ENCODE measurements at regions not wholly inside any gene's neighbourhood (a gene's known extent, or its start where the extent isn't known, plus 50 kb on each side); places are given as distances from the start of the nearest gene placed in this dataset.

DNA sequence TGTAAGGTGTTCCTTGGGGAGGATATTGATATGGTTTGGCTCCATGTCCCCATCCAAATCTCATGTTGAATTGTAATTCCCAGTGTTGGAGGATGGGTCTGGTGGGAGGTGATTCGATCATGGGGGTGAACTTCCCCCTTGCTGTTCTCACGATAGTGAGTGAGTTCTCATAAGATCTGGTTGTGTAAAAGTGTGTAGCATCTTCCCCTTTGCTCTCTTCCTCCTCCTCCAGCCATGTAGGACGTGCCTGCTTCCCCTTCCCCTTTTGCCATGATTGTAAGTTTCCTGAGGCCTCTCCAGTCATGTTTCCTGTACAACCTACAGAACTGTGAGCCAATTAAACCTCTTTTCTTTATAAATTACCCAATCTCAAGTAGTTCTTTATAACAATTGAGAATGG lies 458.7 kb downstream of the LPIN1 start:
- no peaks in the 10 kb centered on the region for H3K4me1 ChIP-seq (ENCODE audit: low read depth)
- no peaks in the 10 kb centered on the region for H3K9me3 ChIP-seq (ENCODE audit: low read depth)
- no peaks in the 10 kb centered on the region for H3K36me3 ChIP-seq
- H3K27me3 ChIP-seq, result no peaks in the 10 kb centered on the region
- H3K4me3 ChIP-seq, result no peak overlapping the region
- TF ChIP-seq, protein P1, sequence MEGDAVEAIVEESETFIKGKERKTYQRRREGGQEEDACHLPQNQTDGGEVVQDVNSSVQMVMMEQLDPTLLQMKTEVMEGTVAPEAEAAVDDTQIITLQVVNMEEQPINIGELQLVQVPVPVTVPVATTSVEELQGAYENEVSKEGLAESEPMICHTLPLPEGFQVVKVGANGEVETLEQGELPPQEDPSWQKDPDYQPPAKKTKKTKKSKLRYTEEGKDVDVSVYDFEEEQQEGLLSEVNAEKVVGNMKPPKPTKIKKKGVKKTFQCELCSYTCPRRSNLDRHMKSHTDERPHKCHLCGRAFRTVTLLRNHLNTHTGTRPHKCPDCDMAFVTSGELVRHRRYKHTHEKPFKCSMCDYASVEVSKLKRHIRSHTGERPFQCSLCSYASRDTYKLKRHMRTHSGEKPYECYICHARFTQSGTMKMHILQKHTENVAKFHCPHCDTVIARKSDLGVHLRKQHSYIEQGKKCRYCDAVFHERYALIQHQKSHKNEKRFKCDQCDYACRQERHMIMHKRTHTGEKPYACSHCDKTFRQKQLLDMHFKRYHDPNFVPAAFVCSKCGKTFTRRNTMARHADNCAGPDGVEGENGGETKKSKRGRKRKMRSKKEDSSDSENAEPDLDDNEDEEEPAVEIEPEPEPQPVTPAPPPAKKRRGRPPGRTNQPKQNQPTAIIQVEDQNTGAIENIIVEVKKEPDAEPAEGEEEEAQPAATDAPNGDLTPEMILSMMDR (IDR thresholded peaks at IDR 0.05; ENCODE audit: low read depth, low read length), result no peak
- H3K27ac ChIP-seq, result no peak overlapping the region
- no peak for DNase-seq (ENCODE audit: low read depth in 1 of 2, low spot score in 1 of 2)

- Histone ChIP-seq H3K27ac (no peak overlapping the region), H3K36me3 (no peaks in the 10 kb centered on the region), H3K4me3 (no peak overlapping the region), H3K27me3 (no peaks in the 10 kb centered on the region), H3K9me3 (ENCODE audit: low read depth) (no peaks in the 10 kb centered on the region), H3K4me1 (ENCODE audit: low read depth) (peaks cover 3% of the 10 kb centered on the region)
- DNase-seq (ENCODE audit: low read depth in 1 of 2, low spot score in 1 of 2), result no peak
- TF ChIP-seq, protein P1 (IDR thresholded peaks at IDR 0.05; ENCODE audit: low read depth, low read length), result no peak
Measured at GRCh38 chr2:12207491-12207890, 461.1 kb downstream of the LPIN1 start.

DNA sequence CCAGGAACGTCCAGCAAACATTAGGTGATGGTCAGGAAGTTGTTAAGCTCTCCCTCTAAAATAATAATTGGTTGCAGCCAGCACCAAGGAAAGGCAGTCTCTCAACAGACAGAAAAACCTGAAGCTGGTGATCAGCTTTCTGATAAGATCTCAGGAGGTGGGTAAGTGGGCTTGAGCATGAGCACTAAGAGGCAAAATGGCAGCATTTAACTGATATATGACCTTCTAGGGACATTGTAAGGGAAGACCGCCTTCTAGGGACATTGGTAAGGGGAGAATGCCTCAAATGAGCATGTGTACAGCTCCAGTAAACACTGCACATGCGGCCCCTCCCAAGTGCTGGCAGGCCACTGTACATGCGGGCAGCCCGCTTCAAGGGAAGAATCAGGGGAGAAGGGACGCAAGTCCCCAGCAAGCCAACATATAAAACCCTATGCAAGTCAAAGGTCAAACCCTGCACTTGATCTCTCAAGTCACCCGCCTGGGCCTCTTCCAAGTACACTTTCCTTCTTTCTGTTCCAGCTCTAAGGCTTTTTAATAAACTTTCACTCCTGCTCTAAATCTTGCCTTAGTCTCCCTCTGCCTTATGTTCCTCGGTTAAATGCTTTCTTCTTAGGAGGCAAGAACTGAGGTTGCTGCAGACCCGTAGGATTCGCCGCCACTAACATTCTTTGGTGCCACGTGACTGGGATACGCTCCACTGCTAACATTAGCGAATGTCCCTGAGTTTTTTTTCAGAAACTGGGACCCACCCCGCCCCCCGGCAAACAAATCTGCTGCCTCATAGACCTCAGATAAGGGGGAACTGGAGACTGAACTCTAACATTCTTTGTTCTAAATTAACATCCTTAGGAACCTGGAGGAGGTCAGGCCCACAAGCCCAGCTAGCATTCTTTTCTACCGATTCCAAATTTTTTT lies 463.8 kb downstream of the LPIN1 start:
- DNase-seq (ENCODE audit: low read depth in 1 of 2, low spot score in 1 of 2), result peak in 1 of 2 donors; percentile 14
- Histone ChIP-seq H3K36me3 (no peaks in the 10 kb centered on the region), H3K4me1 (ENCODE audit: low read depth) (peaks cover 3% of the 10 kb centered on the region), H3K27me3 (no peaks in the 10 kb centered on the region), H3K4me3 (no peak overlapping the region), H3K9me3 (ENCODE audit: low read depth) (no peaks in the 10 kb centered on the region), H3K27ac (no peak overlapping the region)
- TF ChIP-seq, protein P1 (IDR thresholded peaks at IDR 0.05; ENCODE audit: low read depth, low read length), result no peak

- no peaks in the 10 kb centered on the region for H3K9me3 ChIP-seq (ENCODE audit: low read depth)
- H3K4me3 ChIP-seq, result no peak overlapping the region
- TF ChIP-seq, protein P1 (IDR thresholded peaks at IDR 0.05; ENCODE audit: low read depth, low read length), result no peak
- no peaks in the 10 kb centered on the region for H3K27me3 ChIP-seq
- DNase-seq (ENCODE audit: low read depth in 1 of 2, low spot score in 1 of 2), result no peak
- no peak overlapping the region for H3K27ac ChIP-seq
- H3K36me3 ChIP-seq, result no peaks in the 10 kb centered on the region
- H3K4me1 ChIP-seq (ENCODE audit: low read depth), result peaks cover 3% of the 10 kb centered on the region
Measured at GRCh38 chr2:12211326-12212175, 465.1 kb downstream of the LPIN1 start.

DNA sequence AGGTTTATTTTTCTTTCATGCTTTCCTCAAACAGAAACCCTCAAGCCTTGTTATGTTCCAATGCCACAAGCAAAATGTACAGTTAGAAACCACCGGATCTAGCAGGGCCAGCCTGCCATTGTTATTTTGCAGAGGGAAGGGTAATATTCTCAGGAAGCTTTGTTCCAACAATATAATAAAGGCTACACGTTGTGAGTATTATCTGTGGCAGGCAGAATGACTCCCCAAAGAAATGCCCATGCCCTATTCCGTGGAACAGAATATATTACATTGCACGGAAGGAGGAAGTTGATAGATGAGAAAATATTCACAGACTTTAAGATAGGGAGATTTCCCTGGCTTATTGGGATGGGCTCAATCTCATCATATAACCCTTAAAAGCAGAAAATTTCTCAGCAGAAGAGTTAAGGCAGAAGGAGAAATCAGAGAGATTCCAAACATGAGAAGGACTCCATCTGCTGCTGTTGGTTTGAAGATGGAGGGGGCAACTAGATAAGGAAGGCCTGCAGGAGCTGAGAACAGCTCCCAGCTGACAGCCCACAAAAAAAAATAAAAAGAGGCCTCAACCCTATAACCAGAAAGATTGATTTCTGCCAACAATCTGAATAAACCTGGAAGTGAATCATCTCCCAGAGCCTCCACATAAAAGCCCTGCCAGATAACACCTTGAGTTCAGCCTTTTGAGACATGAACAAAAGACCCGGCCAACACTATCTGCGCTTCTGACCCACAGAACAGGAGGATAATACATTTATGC lies 466.6 kb downstream of the LPIN1 start:
- no peak overlapping the region for H3K4me3 ChIP-seq
- DNase-seq (ENCODE audit: low read depth in 1 of 2, low spot score in 1 of 2), result no peak
- H3K9me3 ChIP-seq (ENCODE audit: low read depth), result no peaks in the 10 kb centered on the region
- no peaks in the 10 kb centered on the region for H3K36me3 ChIP-seq
- TF ChIP-seq, protein P1 (IDR thresholded peaks at IDR 0.05; ENCODE audit: low read depth, low read length), result no peak
- no peaks in the 10 kb centered on the region for H3K27me3 ChIP-seq
- peaks cover 3% of the 10 kb centered on the region for H3K4me1 ChIP-seq (ENCODE audit: low read depth)
- H3K27ac ChIP-seq, result no peak overlapping the region

Data from cardiac muscle cell (in vitro differentiated cells and primary cell).